ENCODE measurements at regions not wholly inside any gene's neighbourhood (a gene's known extent, or its start where the extent isn't known, plus 50 kb on each side); places are given as distances from the start of the nearest gene placed in this dataset.
A peak's percentile ranks its signal among the peaks of the same experiment; 100 is the strongest.

DNA sequence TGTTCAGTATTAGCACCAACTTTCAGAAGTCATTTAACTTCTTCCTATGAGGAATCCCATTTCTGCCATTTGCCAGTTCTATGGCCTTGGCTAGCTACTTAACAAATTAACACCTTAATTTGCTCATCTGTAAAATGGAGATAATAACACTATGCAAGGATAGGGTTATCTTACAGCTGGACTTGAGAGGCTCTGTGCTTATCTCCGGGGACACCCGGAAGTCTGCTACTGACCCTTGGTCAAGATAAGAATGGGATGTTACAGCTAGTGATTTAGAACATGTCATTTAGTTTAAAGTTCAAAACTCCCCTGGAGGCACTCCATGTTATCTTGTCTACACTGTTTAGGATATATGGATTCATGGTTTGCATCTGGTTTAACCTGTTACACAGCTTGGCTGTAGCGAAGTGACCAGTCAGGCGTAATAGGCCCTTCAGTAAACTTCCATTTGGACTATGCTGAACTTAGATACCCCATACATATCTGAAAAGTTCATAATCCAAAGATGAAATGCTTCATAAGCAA is 156.0 kb upstream of the CD96 start:
- TF ChIP-seq, protein P1, sequence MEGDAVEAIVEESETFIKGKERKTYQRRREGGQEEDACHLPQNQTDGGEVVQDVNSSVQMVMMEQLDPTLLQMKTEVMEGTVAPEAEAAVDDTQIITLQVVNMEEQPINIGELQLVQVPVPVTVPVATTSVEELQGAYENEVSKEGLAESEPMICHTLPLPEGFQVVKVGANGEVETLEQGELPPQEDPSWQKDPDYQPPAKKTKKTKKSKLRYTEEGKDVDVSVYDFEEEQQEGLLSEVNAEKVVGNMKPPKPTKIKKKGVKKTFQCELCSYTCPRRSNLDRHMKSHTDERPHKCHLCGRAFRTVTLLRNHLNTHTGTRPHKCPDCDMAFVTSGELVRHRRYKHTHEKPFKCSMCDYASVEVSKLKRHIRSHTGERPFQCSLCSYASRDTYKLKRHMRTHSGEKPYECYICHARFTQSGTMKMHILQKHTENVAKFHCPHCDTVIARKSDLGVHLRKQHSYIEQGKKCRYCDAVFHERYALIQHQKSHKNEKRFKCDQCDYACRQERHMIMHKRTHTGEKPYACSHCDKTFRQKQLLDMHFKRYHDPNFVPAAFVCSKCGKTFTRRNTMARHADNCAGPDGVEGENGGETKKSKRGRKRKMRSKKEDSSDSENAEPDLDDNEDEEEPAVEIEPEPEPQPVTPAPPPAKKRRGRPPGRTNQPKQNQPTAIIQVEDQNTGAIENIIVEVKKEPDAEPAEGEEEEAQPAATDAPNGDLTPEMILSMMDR (IDR thresholded peaks at IDR 0.05; ENCODE audit: low read depth, low read length) = no peak
- H3K4me3 ChIP-seq (replicated peaks in 1 of 2; ENCODE audit: low read depth in 2 of 2, low read length in 2 of 2) = no peak overlapping the region
- no peak for DNase-seq (ENCODE audit: low read depth in 2 of 2)

DNA sequence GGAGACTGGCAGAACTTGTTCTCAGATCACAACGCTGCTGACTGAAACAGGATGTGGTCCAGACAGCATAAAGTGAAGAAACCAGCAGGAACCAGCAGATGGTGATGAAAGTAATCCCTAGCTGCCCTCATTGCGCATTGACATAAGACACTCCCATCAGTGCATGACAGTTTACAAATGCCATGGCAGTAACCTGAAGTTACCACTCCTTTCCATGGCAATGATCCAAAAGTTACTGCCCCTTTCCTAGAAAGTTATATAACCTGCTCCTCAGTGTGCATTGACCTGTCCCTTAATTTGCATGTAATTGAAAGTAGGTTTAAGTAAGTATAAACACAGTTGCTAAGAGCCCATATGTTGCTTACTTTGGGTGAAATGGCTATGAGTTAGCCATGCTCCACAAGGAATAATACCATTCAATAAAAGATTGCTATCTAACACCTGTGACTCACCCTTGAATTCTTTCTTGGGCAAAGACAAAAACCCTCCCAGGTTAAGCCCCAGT is 149.1 kb upstream of the CD96 start:
- H3K4me3 ChIP-seq (replicated peaks in 1 of 2; ENCODE audit: low read depth in 2 of 2, low read length in 2 of 2) = no peak overlapping the region
- TF ChIP-seq, protein P1 (IDR thresholded peaks at IDR 0.05; ENCODE audit: low read depth, low read length) = no peak
- peak in 1 of 2 donors; percentile 32 for DNase-seq (ENCODE audit: low read depth in 2 of 2)

DNA sequence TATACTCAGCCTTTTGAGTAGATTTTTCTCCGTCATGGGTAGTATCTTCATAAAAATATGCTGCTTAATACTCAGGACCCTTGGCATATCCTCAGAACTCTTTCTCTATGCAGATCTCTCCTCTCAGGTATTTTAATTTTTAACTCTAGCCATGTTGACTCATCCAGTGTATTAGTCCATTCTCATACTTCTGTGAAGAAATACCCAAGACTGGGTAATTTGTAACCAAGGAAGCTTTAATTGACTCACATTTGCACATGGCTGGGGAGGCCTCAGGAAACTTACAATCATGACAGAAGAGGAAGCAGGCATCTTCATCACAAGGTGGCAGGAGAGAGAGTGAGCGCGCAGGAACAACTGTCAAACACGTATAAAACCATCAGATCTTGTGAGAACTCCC is 129.3 kb upstream of the CD96 start:
- no peak overlapping the region for H3K4me3 ChIP-seq (replicated peaks in 1 of 2; ENCODE audit: low read depth in 2 of 2, low read length in 2 of 2)
- TF ChIP-seq, protein P1 (IDR thresholded peaks at IDR 0.05; ENCODE audit: low read depth, low read length) = no peak
- DNase-seq (ENCODE audit: low read depth in 2 of 2) = no peak

DNA sequence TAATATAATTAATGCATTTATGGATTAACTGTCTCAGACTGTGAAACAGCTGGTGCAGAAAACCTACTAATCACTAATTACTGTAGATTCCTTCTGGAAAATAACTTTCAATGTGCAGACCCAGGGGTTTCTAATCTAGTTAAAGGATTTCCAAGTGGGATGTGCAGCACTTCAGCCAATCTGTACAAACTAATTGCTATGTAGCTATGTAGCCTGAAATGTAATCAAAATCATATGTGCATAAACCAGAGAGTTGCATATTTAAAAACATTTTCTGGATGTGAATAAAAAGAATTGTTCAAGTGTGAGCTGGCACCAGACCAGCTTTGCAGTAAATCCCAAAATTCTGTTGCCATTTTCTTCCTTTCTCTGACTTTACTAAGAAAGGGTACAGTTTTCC is 127.5 kb upstream of the CD96 start:
- H3K4me3 ChIP-seq (replicated peaks in 1 of 2; ENCODE audit: low read depth in 2 of 2, low read length in 2 of 2) = no peak overlapping the region
- TF ChIP-seq, protein P1 (IDR thresholded peaks at IDR 0.05; ENCODE audit: low read depth, low read length) = no peak
- DNase-seq (ENCODE audit: low read depth in 2 of 2) = no peak

DNA sequence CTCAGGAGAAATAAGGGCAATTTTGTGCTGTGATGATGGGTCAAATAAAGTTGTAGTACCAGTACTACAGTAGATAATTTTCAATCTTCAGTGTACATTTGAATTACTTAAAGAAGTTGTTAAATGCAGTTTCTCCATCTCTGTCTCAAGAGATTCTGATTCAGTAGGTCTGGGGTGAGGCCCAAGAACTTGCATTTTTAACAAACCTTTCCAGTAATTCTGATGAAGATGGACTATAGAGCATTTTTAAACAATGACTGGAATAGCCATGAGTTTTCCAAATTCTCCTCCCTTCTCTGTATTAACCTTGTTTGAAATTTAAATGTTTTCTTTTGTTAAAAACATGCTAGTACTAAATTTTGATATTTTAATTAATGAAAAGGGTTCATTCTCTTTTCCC is 127.0 kb upstream of the CD96 start:
- no peak overlapping the region for H3K4me3 ChIP-seq (replicated peaks in 1 of 2; ENCODE audit: low read depth in 2 of 2, low read length in 2 of 2)
- TF ChIP-seq, protein P1 (IDR thresholded peaks at IDR 0.05; ENCODE audit: low read depth, low read length) = no peak
- DNase-seq (ENCODE audit: low read depth in 2 of 2) = no peak

DNA sequence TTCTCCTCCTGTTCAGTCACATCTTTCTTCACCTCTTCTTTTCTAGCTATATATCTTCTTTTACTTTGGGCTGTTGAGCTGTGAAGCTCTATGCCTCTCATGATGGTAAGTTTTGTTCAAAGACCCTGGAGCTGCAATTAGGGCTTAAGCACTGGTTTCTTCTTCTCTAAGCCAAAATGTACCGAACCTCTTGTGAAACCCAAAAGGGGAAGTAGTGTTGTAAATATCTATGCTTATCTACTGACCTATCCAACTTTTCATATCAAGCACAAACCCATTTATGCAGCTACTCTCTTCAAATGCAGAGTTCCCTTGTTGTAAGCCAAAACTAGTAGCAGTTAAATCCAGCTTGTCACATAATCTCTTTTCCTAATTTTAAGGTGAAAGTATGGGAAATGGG is 123.6 kb upstream of the CD96 start:
- DNase-seq (ENCODE audit: low read depth in 2 of 2) = no peak
- no peak overlapping the region for H3K4me3 ChIP-seq (replicated peaks in 1 of 2; ENCODE audit: low read depth in 2 of 2, low read length in 2 of 2)
- TF ChIP-seq, protein P1 (IDR thresholded peaks at IDR 0.05; ENCODE audit: low read depth, low read length) = no peak

DNA sequence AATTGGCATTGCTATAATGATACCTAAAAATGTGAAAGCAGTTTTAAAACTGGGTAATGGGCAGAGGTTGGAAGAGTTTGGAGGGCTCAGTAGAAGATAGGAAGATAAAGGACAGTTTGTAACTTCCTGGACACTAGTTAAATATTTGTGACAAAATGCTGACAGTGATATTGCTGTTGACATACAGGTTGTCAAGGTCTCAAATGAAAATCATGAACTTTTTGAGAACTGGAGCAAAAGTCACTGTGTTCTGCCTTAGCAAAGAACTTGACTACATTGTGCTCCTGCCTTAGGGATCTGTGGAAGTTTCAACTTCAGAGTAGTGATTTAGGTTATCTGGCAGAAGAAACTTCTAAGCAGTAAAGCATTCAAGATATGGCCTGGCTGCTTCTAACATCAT is 113.7 kb upstream of the CD96 start:
- no peak for DNase-seq (ENCODE audit: low read depth in 2 of 2)
- H3K4me3 ChIP-seq (replicated peaks in 1 of 2; ENCODE audit: low read depth in 2 of 2, low read length in 2 of 2) = no peak overlapping the region
- TF ChIP-seq, protein P1 (IDR thresholded peaks at IDR 0.05; ENCODE audit: low read depth, low read length) = no peak

Measured in cardiac fibroblast (primary cell).